ENCODE measurements at regions not wholly inside any gene's neighbourhood (a gene's known extent, or its start where the extent isn't known, plus 50 kb on each side); places are given as distances from the start of the nearest gene placed in this dataset.

DNA sequence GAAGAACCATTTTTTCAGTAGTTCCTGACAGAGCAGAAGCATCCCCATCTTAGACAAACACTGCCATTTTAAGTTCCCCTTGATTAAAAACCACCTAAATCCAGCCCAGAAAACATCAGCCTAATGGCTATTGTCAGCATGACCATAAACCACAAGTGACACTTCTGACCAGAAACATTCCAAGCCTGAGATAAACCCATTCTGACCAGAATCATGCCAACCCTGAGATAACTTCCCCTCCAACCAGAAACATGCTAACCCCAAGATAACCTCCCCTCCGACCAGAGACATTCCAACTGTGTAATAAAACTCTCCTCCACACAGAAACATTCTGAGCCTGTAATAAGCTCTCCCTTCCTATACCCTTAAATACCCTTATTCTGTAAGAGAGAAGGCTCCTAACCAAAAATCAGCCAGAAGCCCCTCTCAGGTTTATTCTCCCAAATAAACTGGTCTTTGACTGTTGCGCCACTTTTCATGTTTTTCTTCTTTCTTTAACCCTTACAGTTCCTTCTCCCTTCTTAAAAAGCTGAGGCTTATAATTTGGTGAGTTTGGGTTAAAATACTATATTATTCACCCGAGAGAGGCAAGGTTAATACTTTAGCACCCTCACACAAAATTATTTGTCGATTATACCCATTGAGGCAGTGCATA lies 149.7 kb downstream of the HNMT start:
- H3K36me3 ChIP-seq (ENCODE audit: insufficient read depth, low read length): no peaks in the 10 kb centered on the region
- H3K9ac ChIP-seq (ENCODE audit: low read length): no peak overlapping the region
- H3K27ac ChIP-seq (ENCODE audit: low read depth, low read length): no peak overlapping the region
- Mint-ChIP-seq H3K27ac (ENCODE audit: unreplicated experiment) (peak overlapping the region; percentile 10), H3K27me3 (ENCODE audit: low read depth, unreplicated experiment) (no peaks in the 10 kb centered on the region), H3K4me1 (ENCODE audit: low read depth, unreplicated experiment) (peaks cover 27% of the 10 kb centered on the region), H3K9me3 (ENCODE audit: unreplicated experiment) (peaks cover 13% of the 10 kb centered on the region), H3K4me3 (ENCODE audit: unreplicated experiment) (no peak overlapping the region), H3K36me3 (ENCODE audit: low read depth, unreplicated experiment) (peaks cover 2% of the 10 kb centered on the region)
- H3K4me1 ChIP-seq (ENCODE audit: insufficient read depth, low read length): no peaks in the 10 kb centered on the region
- H3K4me3 ChIP-seq (ENCODE audit: insufficient read depth, low read depth, low read length): no peak overlapping the region
- H2AFZ ChIP-seq (ENCODE audit: low read depth, low read length): no peak overlapping the region
- FAIRE-seq (no peak), DNase-seq (ENCODE audit: low read depth) (peak; percentile 83)
- no peaks in the 10 kb centered on the region for H3K79me2 ChIP-seq (ENCODE audit: insufficient read depth, low read length)
- TF ChIP-seq, protein P1, sequence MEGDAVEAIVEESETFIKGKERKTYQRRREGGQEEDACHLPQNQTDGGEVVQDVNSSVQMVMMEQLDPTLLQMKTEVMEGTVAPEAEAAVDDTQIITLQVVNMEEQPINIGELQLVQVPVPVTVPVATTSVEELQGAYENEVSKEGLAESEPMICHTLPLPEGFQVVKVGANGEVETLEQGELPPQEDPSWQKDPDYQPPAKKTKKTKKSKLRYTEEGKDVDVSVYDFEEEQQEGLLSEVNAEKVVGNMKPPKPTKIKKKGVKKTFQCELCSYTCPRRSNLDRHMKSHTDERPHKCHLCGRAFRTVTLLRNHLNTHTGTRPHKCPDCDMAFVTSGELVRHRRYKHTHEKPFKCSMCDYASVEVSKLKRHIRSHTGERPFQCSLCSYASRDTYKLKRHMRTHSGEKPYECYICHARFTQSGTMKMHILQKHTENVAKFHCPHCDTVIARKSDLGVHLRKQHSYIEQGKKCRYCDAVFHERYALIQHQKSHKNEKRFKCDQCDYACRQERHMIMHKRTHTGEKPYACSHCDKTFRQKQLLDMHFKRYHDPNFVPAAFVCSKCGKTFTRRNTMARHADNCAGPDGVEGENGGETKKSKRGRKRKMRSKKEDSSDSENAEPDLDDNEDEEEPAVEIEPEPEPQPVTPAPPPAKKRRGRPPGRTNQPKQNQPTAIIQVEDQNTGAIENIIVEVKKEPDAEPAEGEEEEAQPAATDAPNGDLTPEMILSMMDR (IDR thresholded peaks at IDR 0.05; ENCODE audit: insufficient read depth, low read depth, low read length): no peak
- no peak for TF ChIP-seq EZH2 (IDR thresholded peaks at IDR 0.05; ENCODE audit: insufficient read depth, low read length)
- no peak overlapping the region for H3K4me2 ChIP-seq (ENCODE audit: low read length)
- no peaks in the 10 kb centered on the region for H3K9me3 ChIP-seq (ENCODE audit: insufficient read depth, low read depth, low read length)
- no peaks in the 10 kb centered on the region for H4K20me1 ChIP-seq (ENCODE audit: insufficient read depth, low read length)
- no peaks in the 10 kb centered on the region for H3K27me3 ChIP-seq (ENCODE audit: insufficient read depth, low read length)

DNA sequence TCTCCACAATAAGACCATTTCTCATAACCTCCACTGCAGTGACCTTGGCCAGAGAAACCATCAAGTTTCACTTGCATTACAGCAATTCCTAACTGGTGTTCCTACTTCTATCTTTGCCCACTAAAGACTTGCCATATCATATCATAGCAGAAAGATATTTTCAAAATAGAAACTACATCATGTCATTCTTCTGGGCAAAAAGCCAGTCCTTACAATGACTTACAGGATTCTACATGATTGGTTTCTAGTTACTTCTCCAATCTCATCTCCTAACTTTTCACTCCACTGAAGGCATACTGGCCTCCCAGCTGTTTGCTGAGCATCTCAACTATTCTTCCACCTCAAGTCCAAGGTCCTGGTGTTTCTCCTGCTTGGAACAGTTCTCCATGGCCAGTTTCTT lies 151.4 kb downstream of the HNMT start:
- H3K27me3 ChIP-seq (ENCODE audit: insufficient read depth, low read length): no peaks in the 10 kb centered on the region
- no peak overlapping the region for H3K9ac ChIP-seq (ENCODE audit: low read length)
- DNase-seq (ENCODE audit: low read depth): no peak
- H4K20me1 ChIP-seq (ENCODE audit: insufficient read depth, low read length): no peaks in the 10 kb centered on the region
- H3K27me3 Mint-ChIP-seq (ENCODE audit: low read depth, unreplicated experiment): no peaks in the 10 kb centered on the region
- H3K27ac ChIP-seq (ENCODE audit: low read depth, low read length): no peak overlapping the region
- H3K4me1 Mint-ChIP-seq (ENCODE audit: low read depth, unreplicated experiment): peaks cover 19% of the 10 kb centered on the region
- peaks cover 6% of the 10 kb centered on the region for H3K9me3 Mint-ChIP-seq (ENCODE audit: unreplicated experiment)
- H2AFZ ChIP-seq (ENCODE audit: low read depth, low read length): no peak overlapping the region
- no peaks in the 10 kb centered on the region for H3K36me3 Mint-ChIP-seq (ENCODE audit: low read depth, unreplicated experiment)
- no peaks in the 10 kb centered on the region for H3K9me3 ChIP-seq (ENCODE audit: insufficient read depth, low read depth, low read length)
- no peak overlapping the region for H3K4me3 Mint-ChIP-seq (ENCODE audit: unreplicated experiment)
- TF ChIP-seq EZH2 (IDR thresholded peaks at IDR 0.05; ENCODE audit: insufficient read depth, low read length): no peak
- TF ChIP-seq, protein P1 (IDR thresholded peaks at IDR 0.05; ENCODE audit: insufficient read depth, low read depth, low read length): no peak
- no peaks in the 10 kb centered on the region for H3K36me3 ChIP-seq (ENCODE audit: insufficient read depth, low read length)
- H3K4me3 ChIP-seq (ENCODE audit: insufficient read depth, low read depth, low read length): no peak overlapping the region
- no peaks in the 10 kb centered on the region for H3K79me2 ChIP-seq (ENCODE audit: insufficient read depth, low read length)
- no peaks in the 10 kb centered on the region for H3K4me1 ChIP-seq (ENCODE audit: insufficient read depth, low read length)
- no peak overlapping the region for H3K4me2 ChIP-seq (ENCODE audit: low read length)
- no peak overlapping the region for H3K27ac Mint-ChIP-seq (ENCODE audit: unreplicated experiment)
- FAIRE-seq: no peak

DNA sequence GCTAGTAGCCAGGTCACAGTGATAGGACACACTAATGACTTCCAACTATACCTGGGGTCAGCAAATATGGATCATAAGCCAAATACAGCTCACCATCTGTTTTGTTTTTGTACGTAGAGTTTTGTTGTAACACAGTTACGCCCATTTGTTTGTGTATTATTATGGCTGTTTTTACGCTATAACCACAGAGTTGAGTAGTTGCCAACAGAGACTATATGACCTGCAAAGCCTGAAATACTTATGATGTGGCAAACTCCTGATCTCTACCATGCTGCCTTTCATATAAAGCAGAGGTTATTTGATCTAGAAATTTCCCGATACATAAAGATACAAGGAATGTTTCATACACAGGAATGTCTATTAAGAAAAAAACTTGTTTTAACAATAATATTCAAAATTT lies 152.2 kb downstream of the HNMT start:
- H3K9me3 Mint-ChIP-seq (ENCODE audit: unreplicated experiment): peaks cover 4% of the 10 kb centered on the region
- TF ChIP-seq, protein P1 (IDR thresholded peaks at IDR 0.05; ENCODE audit: insufficient read depth, low read depth, low read length): no peak
- TF ChIP-seq EZH2 (IDR thresholded peaks at IDR 0.05; ENCODE audit: insufficient read depth, low read length): no peak
- FAIRE-seq: no peak

More for the DNA sequence above, 152.2 kb downstream of the HNMT start:
- Histone ChIP-seq H3K4me2 (ENCODE audit: low read length) (no peak overlapping the region), H3K4me1 (ENCODE audit: insufficient read depth, low read length) (no peaks in the 10 kb centered on the region), H3K27me3 (ENCODE audit: insufficient read depth, low read length) (no peaks in the 10 kb centered on the region), H2AFZ (ENCODE audit: low read depth, low read length) (no peak overlapping the region), H3K36me3 (ENCODE audit: insufficient read depth, low read length) (no peaks in the 10 kb centered on the region), H3K9me3 (ENCODE audit: insufficient read depth, low read depth, low read length) (no peaks in the 10 kb centered on the region), H3K79me2 (ENCODE audit: insufficient read depth, low read length) (no peaks in the 10 kb centered on the region), H3K9ac (ENCODE audit: low read length) (no peak overlapping the region), H4K20me1 (ENCODE audit: insufficient read depth, low read length) (no peaks in the 10 kb centered on the region), H3K27ac (ENCODE audit: low read depth, low read length) (no peak overlapping the region), H3K4me3 (ENCODE audit: insufficient read depth, low read depth, low read length) (no peak overlapping the region)
- no peak overlapping the region for H3K27ac Mint-ChIP-seq (ENCODE audit: unreplicated experiment)
- H3K36me3 Mint-ChIP-seq (ENCODE audit: low read depth, unreplicated experiment): no peaks in the 10 kb centered on the region
- no peaks in the 10 kb centered on the region for H3K27me3 Mint-ChIP-seq (ENCODE audit: low read depth, unreplicated experiment)
- no peak overlapping the region for H3K4me3 Mint-ChIP-seq (ENCODE audit: unreplicated experiment)
- peaks cover 16% of the 10 kb centered on the region for H3K4me1 Mint-ChIP-seq (ENCODE audit: low read depth, unreplicated experiment)
- DNase-seq (ENCODE audit: low read depth): no peak
